Liver (tissue), 8 donors: ENCODE measurements at regions not wholly inside any gene's neighbourhood (a gene's known extent, or its start where the extent isn't known, plus 50 kb on each side); places are given as distances from the start of the nearest gene placed in this dataset.

Experiments used
- DNase-seq: peaks from one replicate; pipeline ENCODE4 v3.0.0-alpha.2; 2017; ENCODE audit warnings: low spot score
- H3K27ac ChIP-seq, 2 donors: one replicate each; pipeline ENCODE4 v1.7.0; 2013; ENCODE audit warnings: inconsistent platforms in 2 of 2, low read length in 2 of 2, control low read depth in 1 of 2, low read depth in 1 of 2, mild to moderate bottlenecking in 1 of 2
- H3K27me3 ChIP-seq, 4 donors: one replicate each; pipeline versions ENCODE4 v1.6.1 to v1.7.0; 2013; ENCODE audit warnings: low read length in 3 of 4, inconsistent platforms in 1 of 4, mild to moderate bottlenecking in 1 of 4, moderate library complexity in 1 of 4; ENCODE audit not compliant: control insufficient read depth in 4 of 4, insufficient read depth in 4 of 4
- H3K36me3 ChIP-seq, 4 donors: one replicate each; pipeline versions ENCODE4 v1.6.1 to v1.7.0; 2013; ENCODE audit warnings: low read length in 3 of 4, mild to moderate bottlenecking in 3 of 4, low read depth in 1 of 4, moderate library complexity in 1 of 4; ENCODE audit not compliant: control insufficient read depth in 4 of 4, insufficient read depth in 3 of 4
- H3K4me1 ChIP-seq, 4 donors: one replicate each; pipeline versions ENCODE4 v1.6.1 to v1.7.0; 2013; ENCODE audit warnings: low read length in 3 of 4, mild to moderate bottlenecking in 3 of 4, moderate library complexity in 1 of 4; ENCODE audit not compliant: control insufficient read depth in 4 of 4, insufficient read depth in 4 of 4
- H3K4me3 ChIP-seq, 3 donors: one replicate each; pipeline versions ENCODE4 v1.6.1 to v1.7.0; 2013; ENCODE audit warnings: low read length in 3 of 3, control low read depth in 1 of 3, low read depth in 1 of 3, mild to moderate bottlenecking in 1 of 3
- H3K9ac ChIP-seq, 2 donors: one replicate each; pipeline ENCODE4 v1.7.0; 2013; ENCODE audit warnings: low read length in 2 of 2, mild to moderate bottlenecking in 2 of 2, moderate library complexity in 2 of 2, control low read depth in 1 of 2, low read depth in 1 of 2
- H3K9me3 ChIP-seq, 4 donors: one replicate each; pipeline versions ENCODE4 v1.6.1 to v1.7.0; 2013; ENCODE audit warnings: low read length in 3 of 4; ENCODE audit not compliant: control insufficient read depth in 4 of 4
- EGR1 ChIP-seq, 2 donors: IDR thresholded peaks; 2 replicates each; pipeline ENCODE4 v1.6.1; 2016 to 2018; ENCODE audit warnings: antibody characterized with exemption in 2 of 2, low read depth in 2 of 2
- FOXA1 ChIP-seq: IDR thresholded peaks from 2 replicates; pipeline ENCODE4 v1.6.1; 2016; ENCODE audit warnings: antibody characterized with exemption
- FOXA2 ChIP-seq: IDR thresholded peaks from 2 replicates; pipeline ENCODE4 v1.6.1; 2016; ENCODE audit warnings: antibody characterized with exemption
- GABPA ChIP-seq, 2 donors: IDR thresholded peaks in 1 of 2; conservative IDR thresholded peaks in 1 of 2; 2 replicates each; pipeline ENCODE4 v1.6.1; 2016; ENCODE audit warnings: antibody characterized with exemption in 2 of 2, mild to moderate bottlenecking in 1 of 2, moderate library complexity in 1 of 2
- HNF4A ChIP-seq, 2 donors: conservative IDR thresholded peaks; 2 replicates each; pipeline ENCODE4 v1.6.1; 2016; ENCODE audit warnings: antibody characterized with exemption in 2 of 2, mild to moderate bottlenecking in 2 of 2
- HNF4G ChIP-seq: IDR thresholded peaks from 2 replicates; pipeline ENCODE4 v1.6.1; 2016; ENCODE audit warnings: antibody characterized with exemption
- JUND ChIP-seq, 2 donors: IDR thresholded peaks; 2 replicates each; pipeline ENCODE4 v1.6.1; 2016; ENCODE audit warnings: antibody characterized with exemption in 2 of 2
- NR2F2 ChIP-seq: IDR thresholded peaks from 2 replicates; pipeline ENCODE4 v1.6.1; 2016; ENCODE audit warnings: antibody characterized with exemption
- RAD21 ChIP-seq, 2 donors: IDR thresholded peaks; 2 replicates each; pipeline ENCODE4 v1.6.1; 2016; ENCODE audit warnings: antibody characterized with exemption in 2 of 2, mild to moderate bottlenecking in 2 of 2
- RXRA ChIP-seq, 2 donors: IDR thresholded peaks; 2 replicates each; pipeline ENCODE4 v1.6.1; 2017 to 2018; ENCODE audit warnings: antibody characterized with exemption in 2 of 2, mild to moderate bottlenecking in 1 of 2
- SP1 ChIP-seq: IDR thresholded peaks from 2 replicates; pipeline ENCODE4 v1.6.1; 2018; ENCODE audit warnings: antibody characterized with exemption, mild to moderate bottlenecking
- TAF1 ChIP-seq: conservative IDR thresholded peaks from 2 replicates; pipeline ENCODE4 v1.6.1; 2016; ENCODE audit warnings: antibody characterized with exemption, mild to moderate bottlenecking
- YY1 ChIP-seq: IDR thresholded peaks from 2 replicates; pipeline ENCODE4 v1.6.1; 2016; ENCODE audit warnings: antibody characterized with exemption, mild to moderate bottlenecking
- WGBS: extraction: QIAGEN DNeasy Blood & Tissue Kit; methylation state at CpG from one replicate; pipeline ENCODE4 v1.1.7; 2013; 5-methylcytosine and 5-hydroxymethylcytosine counted together
- TF ChIP-seq, protein P1 (sequence below): IDR thresholded peaks from 2 replicates; pipeline ENCODE4 v1.6.1; 2016; ENCODE audit warnings: antibody characterized with exemption
- TF ChIP-seq, protein P2 (sequence below): fragments of 150-350 bp; IDR thresholded peaks from 2 replicates; pipeline ENCODE4 v1.5.1; 2017; ENCODE audit warnings: improper control_type of control experiment, low read depth, low read length; ENCODE audit not compliant: missing input control
- TF ChIP-seq, protein P3 (sequence below): IDR thresholded peaks from 2 replicates; pipeline ENCODE4 v1.6.1; 2016; ENCODE audit warnings: antibody characterized with exemption
- TF ChIP-seq, protein P4 (sequence below): IDR thresholded peaks from 2 replicates; pipeline ENCODE4 v1.6.1; 2016; ENCODE audit warnings: antibody characterized with exemption, mild to moderate bottlenecking
- TF ChIP-seq, protein P5 (sequence below): IDR thresholded peaks from 2 replicates; pipeline ENCODE4 v1.6.1; 2016; ENCODE audit warnings: antibody characterized with exemption
- donor health status: healthy.
- donor health status: healthy.
- donor health status: healthy.
- donor health status: healthy.
- donor health status: healthy.

DNA sequence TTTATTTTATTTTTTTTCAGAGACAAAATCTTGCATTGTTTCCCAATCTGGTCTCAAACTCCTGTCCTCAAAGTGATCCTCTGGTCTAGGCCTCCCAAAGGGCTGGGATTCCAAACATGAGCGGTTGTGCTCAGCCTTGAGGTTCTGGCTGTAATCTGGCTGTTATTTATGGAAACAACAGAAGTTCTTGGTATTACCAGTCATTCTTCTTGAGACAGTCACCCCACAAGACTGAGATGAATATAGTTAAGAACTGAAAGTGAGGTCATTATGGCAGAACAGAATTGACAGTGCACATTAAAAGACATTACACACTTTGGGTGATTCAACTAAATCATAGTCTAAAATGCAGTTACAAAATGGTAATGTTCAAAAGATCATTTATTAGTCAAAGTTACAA, 719.5 kb downstream of the ZWINT start:
- Histone ChIP-seq H3K9ac (no peak overlapping the region), H3K4me3 (no peak overlapping the region), H3K36me3 (no peaks in the 10 kb centered on the region), H3K9me3 (no peaks in the 10 kb centered on the region), H3K4me1 (no peaks in the 10 kb centered on the region), H3K27me3 (no peaks in the 10 kb centered on the region), H3K27ac (no peak overlapping the region)
- WGBS = 87% methylated on average over 1 of the region's 1 CpG
- no peak for DNase-seq
- TF ChIP-seq FOXA1 (no peak), HNF4G (no peak), HNF4A (conservative IDR thresholded peaks at IDR 0.05) (no peak), EGR1 (IDR thresholded peaks at IDR 0.05; ENCODE audit: low read depth in 2 of 2) (no peak), RAD21 (IDR thresholded peaks at IDR 0.05) (no peak), NR2F2 (no peak), SP1 (no peak), FOXA2 (no peak), YY1 (no peak), JUND (IDR thresholded peaks at IDR 0.05) (no peak), TAF1 (no peak), GABPA (IDR thresholded peaks at IDR 0.05 in 1 of 2, conservative IDR thresholded peaks at IDR 0.05 in 1 of 2) (no peak), RXRA (IDR thresholded peaks at IDR 0.05) (no peak)
- TF ChIP-seq, protein P1, sequence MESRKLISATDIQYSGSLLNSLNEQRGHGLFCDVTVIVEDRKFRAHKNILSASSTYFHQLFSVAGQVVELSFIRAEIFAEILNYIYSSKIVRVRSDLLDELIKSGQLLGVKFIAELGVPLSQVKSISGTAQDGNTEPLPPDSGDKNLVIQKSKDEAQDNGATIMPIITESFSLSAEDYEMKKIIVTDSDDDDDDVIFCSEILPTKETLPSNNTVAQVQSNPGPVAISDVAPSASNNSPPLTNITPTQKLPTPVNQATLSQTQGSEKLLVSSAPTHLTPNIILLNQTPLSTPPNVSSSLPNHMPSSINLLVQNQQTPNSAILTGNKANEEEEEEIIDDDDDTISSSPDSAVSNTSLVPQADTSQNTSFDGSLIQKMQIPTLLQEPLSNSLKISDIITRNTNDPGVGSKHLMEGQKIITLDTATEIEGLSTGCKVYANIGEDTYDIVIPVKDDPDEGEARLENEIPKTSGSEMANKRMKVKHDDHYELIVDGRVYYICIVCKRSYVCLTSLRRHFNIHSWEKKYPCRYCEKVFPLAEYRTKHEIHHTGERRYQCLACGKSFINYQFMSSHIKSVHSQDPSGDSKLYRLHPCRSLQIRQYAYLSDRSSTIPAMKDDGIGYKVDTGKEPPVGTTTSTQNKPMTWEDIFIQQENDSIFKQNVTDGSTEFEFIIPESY = no peak
- TF ChIP-seq, protein P2, sequence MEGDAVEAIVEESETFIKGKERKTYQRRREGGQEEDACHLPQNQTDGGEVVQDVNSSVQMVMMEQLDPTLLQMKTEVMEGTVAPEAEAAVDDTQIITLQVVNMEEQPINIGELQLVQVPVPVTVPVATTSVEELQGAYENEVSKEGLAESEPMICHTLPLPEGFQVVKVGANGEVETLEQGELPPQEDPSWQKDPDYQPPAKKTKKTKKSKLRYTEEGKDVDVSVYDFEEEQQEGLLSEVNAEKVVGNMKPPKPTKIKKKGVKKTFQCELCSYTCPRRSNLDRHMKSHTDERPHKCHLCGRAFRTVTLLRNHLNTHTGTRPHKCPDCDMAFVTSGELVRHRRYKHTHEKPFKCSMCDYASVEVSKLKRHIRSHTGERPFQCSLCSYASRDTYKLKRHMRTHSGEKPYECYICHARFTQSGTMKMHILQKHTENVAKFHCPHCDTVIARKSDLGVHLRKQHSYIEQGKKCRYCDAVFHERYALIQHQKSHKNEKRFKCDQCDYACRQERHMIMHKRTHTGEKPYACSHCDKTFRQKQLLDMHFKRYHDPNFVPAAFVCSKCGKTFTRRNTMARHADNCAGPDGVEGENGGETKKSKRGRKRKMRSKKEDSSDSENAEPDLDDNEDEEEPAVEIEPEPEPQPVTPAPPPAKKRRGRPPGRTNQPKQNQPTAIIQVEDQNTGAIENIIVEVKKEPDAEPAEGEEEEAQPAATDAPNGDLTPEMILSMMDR = no peak
- TF ChIP-seq, protein P3, sequence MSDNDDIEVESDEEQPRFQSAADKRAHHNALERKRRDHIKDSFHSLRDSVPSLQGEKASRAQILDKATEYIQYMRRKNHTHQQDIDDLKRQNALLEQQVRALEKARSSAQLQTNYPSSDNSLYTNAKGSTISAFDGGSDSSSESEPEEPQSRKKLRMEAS = no peak
- TF ChIP-seq, protein P4, sequence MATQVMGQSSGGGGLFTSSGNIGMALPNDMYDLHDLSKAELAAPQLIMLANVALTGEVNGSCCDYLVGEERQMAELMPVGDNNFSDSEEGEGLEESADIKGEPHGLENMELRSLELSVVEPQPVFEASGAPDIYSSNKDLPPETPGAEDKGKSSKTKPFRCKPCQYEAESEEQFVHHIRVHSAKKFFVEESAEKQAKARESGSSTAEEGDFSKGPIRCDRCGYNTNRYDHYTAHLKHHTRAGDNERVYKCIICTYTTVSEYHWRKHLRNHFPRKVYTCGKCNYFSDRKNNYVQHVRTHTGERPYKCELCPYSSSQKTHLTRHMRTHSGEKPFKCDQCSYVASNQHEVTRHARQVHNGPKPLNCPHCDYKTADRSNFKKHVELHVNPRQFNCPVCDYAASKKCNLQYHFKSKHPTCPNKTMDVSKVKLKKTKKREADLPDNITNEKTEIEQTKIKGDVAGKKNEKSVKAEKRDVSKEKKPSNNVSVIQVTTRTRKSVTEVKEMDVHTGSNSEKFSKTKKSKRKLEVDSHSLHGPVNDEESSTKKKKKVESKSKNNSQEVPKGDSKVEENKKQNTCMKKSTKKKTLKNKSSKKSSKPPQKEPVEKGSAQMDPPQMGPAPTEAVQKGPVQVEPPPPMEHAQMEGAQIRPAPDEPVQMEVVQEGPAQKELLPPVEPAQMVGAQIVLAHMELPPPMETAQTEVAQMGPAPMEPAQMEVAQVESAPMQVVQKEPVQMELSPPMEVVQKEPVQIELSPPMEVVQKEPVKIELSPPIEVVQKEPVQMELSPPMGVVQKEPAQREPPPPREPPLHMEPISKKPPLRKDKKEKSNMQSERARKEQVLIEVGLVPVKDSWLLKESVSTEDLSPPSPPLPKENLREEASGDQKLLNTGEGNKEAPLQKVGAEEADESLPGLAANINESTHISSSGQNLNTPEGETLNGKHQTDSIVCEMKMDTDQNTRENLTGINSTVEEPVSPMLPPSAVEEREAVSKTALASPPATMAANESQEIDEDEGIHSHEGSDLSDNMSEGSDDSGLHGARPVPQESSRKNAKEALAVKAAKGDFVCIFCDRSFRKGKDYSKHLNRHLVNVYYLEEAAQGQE = no peak
- TF ChIP-seq, protein P5, sequence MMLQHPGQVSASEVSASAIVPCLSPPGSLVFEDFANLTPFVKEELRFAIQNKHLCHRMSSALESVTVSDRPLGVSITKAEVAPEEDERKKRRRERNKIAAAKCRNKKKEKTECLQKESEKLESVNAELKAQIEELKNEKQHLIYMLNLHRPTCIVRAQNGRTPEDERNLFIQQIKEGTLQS = no peak
